Pancreas (tissue), 10 donors: ENCODE measurements at regions not wholly inside any gene's neighbourhood (a gene's known extent, or its start where the extent isn't known, plus 50 kb on each side); places are given as distances from the start of the nearest gene placed in this dataset.

Source experiments
- ATAC-seq, 4 donors: fragments of 200-7000 bp; cut with Tn5 transposase; one replicate each; pipeline versions ENCODE4 v1.8.0 to v1.9.1; 2020; ENCODE audit warnings: mild to moderate bottlenecking in 4 of 4, moderate library complexity in 4 of 4
- DNase-seq, 6 donors: peaks; one replicate each; pipeline ENCODE4 v3.0.0-alpha.2; 2020
- FAIRE-seq: peaks from 2 replicates; lab custom pipeline; 2012; peaks lifted over from hg19 to GRCh38; lab: Jason Lieb, UNC
- H3K27ac ChIP-seq, 4 donors: fragments of 200-600 bp; sonication (generic); 1 replicate in 3 of 4; 2 replicates in 1 of 4; pipeline versions ENCODE4 v1.5.0 to v1.8.0; 2020
- H3K27me3 ChIP-seq, 4 donors: fragments of 200-600 bp; one replicate each; pipeline ENCODE4 v1.8.0; 2021
- H3K36me3 ChIP-seq, 3 donors: fragments of 200-600 bp; sonication (generic) in 1 of 3; one replicate each; pipeline versions ENCODE4 v1.5.0 to v1.8.0; 2020 to 2021
- H3K4me1 ChIP-seq, 3 donors: fragments of 200-600 bp; one replicate each; pipeline ENCODE4 v1.8.0; 2021
- H3K4me3 ChIP-seq, 4 donors: fragments of 200-600 bp; sonication (generic) in 2 of 4; one replicate each; pipeline versions ENCODE4 v1.5.0 to v1.8.0; 2020 to 2021
- H3K9me3 ChIP-seq, 4 donors: fragments of 200-600 bp; one replicate each; pipeline ENCODE4 v1.8.0; 2021
- WGBS, 2 donors: extraction: QIAGEN DNeasy Blood & Tissue Kit; methylation state at CpG; one replicate each; pipeline ENCODE4 v1.1.7; 2013; 5-methylcytosine and 5-hydroxymethylcytosine counted together
- intact Hi-C, 3 donors: fragments of 100-400 bp; cut with DNase I; formaldehyde crosslinking; loops; one replicate each; pipeline versions ENCODE4 v1.11.1 to v1.14.2; 2022
- TF ChIP-seq, protein P1 (sequence below), 4 donors: fragments of 200-600 bp; sonication (generic) in 3 of 4; IDR thresholded peaks; one replicate each; pipeline versions ENCODE4 v1.5.0 to v1.8.0; 2021; ENCODE audit warnings: antibody characterized with exemption in 4 of 4
- donor health status: healthy with polysubstance abuse.
- donor health status: DM: no; HTN: no; CAD: no; lungs with moderate emphysema.
- donor health status: DM: no; HTN: no; CAD: no.
- donor health status: control.
- donor health status: control.
- donor health status: Bipolar disorder and iron deficiency.
- donor health status: DM: yes; HTN: yes; CAD: no.
- donor health status: DM: no; HTN: no; CAD: no.
- donor health status: DM: no; HTN: no; CAD: no.
- donor health status: DM: yes; HTN: yes; CAD: no.

- no peak for DNase-seq
Observed at GRCh38 chr6:14209000-14209399, 91.4 kb downstream of the CD83 start.

DNA sequence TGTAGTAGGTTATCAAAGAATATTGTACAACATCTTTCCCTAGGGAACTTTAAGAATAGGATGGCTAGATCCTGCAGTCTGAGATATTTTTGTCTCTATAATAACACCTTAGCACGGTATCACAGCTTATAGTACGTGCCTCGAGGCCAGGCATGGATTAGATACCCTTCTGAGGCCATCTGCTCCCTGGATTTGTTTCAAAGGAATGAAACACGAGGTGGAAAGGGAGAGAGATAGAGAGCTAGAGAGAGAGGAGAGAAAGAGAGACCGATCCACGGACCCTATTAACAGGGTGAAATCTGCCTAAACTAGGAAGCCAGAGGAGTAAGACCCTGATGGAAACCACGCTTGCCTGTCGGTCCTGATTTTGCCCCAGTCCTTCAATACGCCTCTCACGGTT, 92.5 kb downstream of the CD83 start:
- Histone ChIP-seq H3K4me1 (peaks cover 0 to 4% (median 0%) of the 10 kb centered on the region in 3 donors), H3K9me3 (no peaks in the 10 kb centered on the region), H3K4me3 (peak overlapping the region in 2 of 4 donors; percentile 57 to 91), H3K36me3 (no peaks in the 10 kb centered on the region), H3K27me3 (no peaks in the 10 kb centered on the region), H3K27ac (no peak overlapping the region)
- intact Hi-C loops: loop anchor here in 1 of 3 donors (10.0 kb wide), 1 partner anchor 1415 kb away; no protein-coding TSS in a partner anchor
- TF ChIP-seq, protein P1, sequence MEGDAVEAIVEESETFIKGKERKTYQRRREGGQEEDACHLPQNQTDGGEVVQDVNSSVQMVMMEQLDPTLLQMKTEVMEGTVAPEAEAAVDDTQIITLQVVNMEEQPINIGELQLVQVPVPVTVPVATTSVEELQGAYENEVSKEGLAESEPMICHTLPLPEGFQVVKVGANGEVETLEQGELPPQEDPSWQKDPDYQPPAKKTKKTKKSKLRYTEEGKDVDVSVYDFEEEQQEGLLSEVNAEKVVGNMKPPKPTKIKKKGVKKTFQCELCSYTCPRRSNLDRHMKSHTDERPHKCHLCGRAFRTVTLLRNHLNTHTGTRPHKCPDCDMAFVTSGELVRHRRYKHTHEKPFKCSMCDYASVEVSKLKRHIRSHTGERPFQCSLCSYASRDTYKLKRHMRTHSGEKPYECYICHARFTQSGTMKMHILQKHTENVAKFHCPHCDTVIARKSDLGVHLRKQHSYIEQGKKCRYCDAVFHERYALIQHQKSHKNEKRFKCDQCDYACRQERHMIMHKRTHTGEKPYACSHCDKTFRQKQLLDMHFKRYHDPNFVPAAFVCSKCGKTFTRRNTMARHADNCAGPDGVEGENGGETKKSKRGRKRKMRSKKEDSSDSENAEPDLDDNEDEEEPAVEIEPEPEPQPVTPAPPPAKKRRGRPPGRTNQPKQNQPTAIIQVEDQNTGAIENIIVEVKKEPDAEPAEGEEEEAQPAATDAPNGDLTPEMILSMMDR (IDR thresholded peaks at IDR 0.05): no peak
- FAIRE-seq (no peak), ATAC-seq (no peak), DNase-seq (no peak)
- WGBS, 2 donors: 84 to 89% methylated on average over 10 of the region's 10 CpGs

More at GRCh38 chr6:14209000-14209399, 91.4 kb downstream of the CD83 start:
- FAIRE-seq (no peak), ATAC-seq (no peak)
- Histone ChIP-seq H3K4me1 (peaks cover 0 to 4% (median 0%) of the 10 kb centered on the region in 3 donors), H3K9me3 (no peaks in the 10 kb centered on the region), H3K4me3 (no peak overlapping the region), H3K27me3 (no peaks in the 10 kb centered on the region), H3K36me3 (no peaks in the 10 kb centered on the region), H3K27ac (no peak overlapping the region)
- TF ChIP-seq, protein P1 (IDR thresholded peaks at IDR 0.05): no peak
- WGBS, 2 donors: 83 to 87% methylated on average over 3 of the region's 3 CpGs
- intact Hi-C loops: no loop called here

GRCh38 chr6:14210663-14211561, 93.3 kb downstream of the CD83 start:
- Histone ChIP-seq H3K27me3 (no peaks in the 10 kb centered on the region), H3K9me3 (no peaks in the 10 kb centered on the region), H3K27ac (peak overlapping the region; percentile 23 to 78 (median 52)), H3K4me3 (peak overlapping the region; percentile 45 to 91 (median 60)), H3K36me3 (no peaks in the 10 kb centered on the region), H3K4me1 (peaks cover 0 to 4% (median 0%) of the 10 kb centered on the region in 3 donors)
- intact Hi-C loops: loop anchor here in 1 of 3 donors (10.0 kb wide), 1 partner anchor 1414 kb away; no protein-coding TSS in a partner anchor
- WGBS, 2 donors: 1% methylated on average over 82 to 100 of the region's 100 CpGs
- DNase-seq (peak; percentile 90 to 98 (median 95)), FAIRE-seq (no peak), ATAC-seq (peak; percentile 95 to 99 (median 96))
- TF ChIP-seq, protein P1 (IDR thresholded peaks at IDR 0.05): peak; percentile 38 to 55 (median 50)

DNA sequence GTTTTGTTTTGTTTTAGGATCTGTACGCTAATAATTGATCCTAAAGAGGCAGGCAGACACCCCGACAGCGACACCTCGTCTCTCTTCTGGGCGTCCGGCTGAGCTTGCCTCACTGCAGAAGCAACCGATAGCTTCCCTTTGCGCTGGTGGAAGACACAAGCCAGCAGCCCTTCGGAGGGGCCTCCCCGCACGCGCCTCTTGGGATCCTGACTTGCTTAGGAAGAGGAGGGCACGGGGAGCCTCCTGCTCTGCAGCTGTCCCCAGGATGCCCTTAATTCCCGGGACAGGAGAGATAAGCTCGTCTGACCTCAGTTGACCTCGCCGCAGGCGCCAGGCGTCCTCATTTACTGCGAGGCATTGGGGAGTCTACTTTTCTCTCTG, 94.0 kb downstream of the CD83 start:
- no peaks in the 10 kb centered on the region for H3K9me3 ChIP-seq
- H3K4me3 ChIP-seq: peak overlapping the region; percentile 26 to 91 (median 46)
- intact Hi-C loops: loop anchor here in 1 of 3 donors (10.0 kb wide), 1 partner anchor 1413 kb away; no protein-coding TSS in a partner anchor
- no peaks in the 10 kb centered on the region for H3K27me3 ChIP-seq
- 8 to 12% methylated on average over 20 of the region's 20 CpGs for WGBS, 2 donors
- DNase-seq (peak in 5 of 6 donors; percentile 22 to 83 (median 42)), FAIRE-seq (no peak), ATAC-seq (peak; percentile 9 to 36 (median 26))
- TF ChIP-seq, protein P1 (IDR thresholded peaks at IDR 0.05): no peak
- no peaks in the 10 kb centered on the region for H3K36me3 ChIP-seq
- H3K27ac ChIP-seq: peak overlapping the region in 2 of 4 donors; percentile 46 to 54
- H3K4me1 ChIP-seq: peaks cover 0 to 4% (median 0%) of the 10 kb centered on the region in 3 donors
